Testis (tissue), 2 donors: ENCODE measurements at regions not wholly inside any gene's neighbourhood (a gene's known extent, or its start where the extent isn't known, plus 50 kb on each side); places are given as distances from the start of the nearest gene placed in this dataset.

Source experiments
- POLR2A ChIP-seq: fragments of 450-650 bp; IDR thresholded peaks from one replicate; pipeline ENCODE4 v1.6.1; 2017; ENCODE audit warnings: antibody characterized with exemption, mild to moderate bottlenecking, moderate library complexity
- TF ChIP-seq, protein P1 (sequence below), 3 experiments: fragments of 450-650 bp in 2 of 3; fragments of 200-600 bp in 1 of 3; sonication (generic) in 1 of 3; IDR thresholded peaks; one replicate each; pipeline ENCODE4 v1.5.1; 2016 to 2019; ENCODE audit warnings: antibody characterized with exemption in 3 of 3, mild to moderate bottlenecking in 2 of 3, moderate library complexity in 1 of 3

DNA sequence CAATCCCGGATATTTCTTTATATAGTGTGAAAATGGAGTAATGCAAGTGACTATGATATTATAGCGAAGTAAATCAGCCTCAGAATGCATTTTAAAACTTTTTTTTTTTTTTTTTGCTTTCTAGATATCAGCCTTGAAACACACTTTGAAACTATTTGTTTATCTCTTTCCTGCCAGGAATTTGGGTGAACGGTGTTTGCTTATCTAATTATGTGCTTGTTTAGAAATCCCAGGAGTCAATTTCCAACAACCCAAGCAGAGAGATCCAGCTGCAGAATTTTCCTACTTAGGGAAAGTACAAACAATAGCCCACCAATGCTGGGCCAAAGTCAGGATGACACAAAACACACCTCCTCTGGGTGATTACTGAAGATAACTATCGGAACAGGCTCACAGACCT is 958.8 kb downstream of the PCDH18 start:
- TF ChIP-seq, protein P1, sequence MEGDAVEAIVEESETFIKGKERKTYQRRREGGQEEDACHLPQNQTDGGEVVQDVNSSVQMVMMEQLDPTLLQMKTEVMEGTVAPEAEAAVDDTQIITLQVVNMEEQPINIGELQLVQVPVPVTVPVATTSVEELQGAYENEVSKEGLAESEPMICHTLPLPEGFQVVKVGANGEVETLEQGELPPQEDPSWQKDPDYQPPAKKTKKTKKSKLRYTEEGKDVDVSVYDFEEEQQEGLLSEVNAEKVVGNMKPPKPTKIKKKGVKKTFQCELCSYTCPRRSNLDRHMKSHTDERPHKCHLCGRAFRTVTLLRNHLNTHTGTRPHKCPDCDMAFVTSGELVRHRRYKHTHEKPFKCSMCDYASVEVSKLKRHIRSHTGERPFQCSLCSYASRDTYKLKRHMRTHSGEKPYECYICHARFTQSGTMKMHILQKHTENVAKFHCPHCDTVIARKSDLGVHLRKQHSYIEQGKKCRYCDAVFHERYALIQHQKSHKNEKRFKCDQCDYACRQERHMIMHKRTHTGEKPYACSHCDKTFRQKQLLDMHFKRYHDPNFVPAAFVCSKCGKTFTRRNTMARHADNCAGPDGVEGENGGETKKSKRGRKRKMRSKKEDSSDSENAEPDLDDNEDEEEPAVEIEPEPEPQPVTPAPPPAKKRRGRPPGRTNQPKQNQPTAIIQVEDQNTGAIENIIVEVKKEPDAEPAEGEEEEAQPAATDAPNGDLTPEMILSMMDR (IDR thresholded peaks at IDR 0.05), result no peak
- no peak for TF ChIP-seq POLR2A
